ENCODE measurements at regions not wholly inside any gene's neighbourhood (a gene's known extent, or its start where the extent isn't known, plus 50 kb on each side); places are given as distances from the start of the nearest gene placed in this dataset.

- DNase-seq (ENCODE audit: low read depth): peak; percentile 21
These were observed 225.5 kb upstream of the ADAMTS5 start for GRCh38 chr21:27192281-27192949.

- peak; percentile 69 for DNase-seq (ENCODE audit: low read depth)
These were observed 223.7 kb upstream of the ADAMTS5 start for GRCh38 chr21:27190601-27191000.

GRCh38 chr21:27189870-27190269, 223.0 kb upstream of the ADAMTS5 start:
- DNase-seq (ENCODE audit: low read depth): no peak

GRCh38 chr21:27173053-27173452, 206.2 kb upstream of the ADAMTS5 start:
- DNase-seq (ENCODE audit: low read depth): peak; percentile 79

GRCh38 chr21:27171707-27172106, 204.8 kb upstream of the ADAMTS5 start:
- peak; percentile 78 for DNase-seq (ENCODE audit: low read depth)

- DNase-seq (ENCODE audit: low read depth): no peak
These were observed 201.2 kb upstream of the ADAMTS5 start for GRCh38 chr21:27168084-27168483.

GRCh38 chr21:27164208-27165177, 197.6 kb upstream of the ADAMTS5 start:
- DNase-seq (ENCODE audit: low read depth): no peak

- DNase-seq (ENCODE audit: low read depth): no peak
These were observed 192.1 kb upstream of the ADAMTS5 start for GRCh38 chr21:27158967-27159366.

GRCh38 chr21:27157097-27157496, 190.2 kb upstream of the ADAMTS5 start:
- DNase-seq (ENCODE audit: low read depth): peak; percentile 18

GRCh38 chr21:27156666-27157065, 189.8 kb upstream of the ADAMTS5 start:
- no peak for DNase-seq (ENCODE audit: low read depth)

GRCh38 chr21:27155130-27155500, 188.2 kb upstream of the ADAMTS5 start:
- DNase-seq (ENCODE audit: low read depth): no peak

GRCh38 chr21:27154451-27155129, 187.7 kb upstream of the ADAMTS5 start:
- DNase-seq (ENCODE audit: low read depth): no peak

GRCh38 chr21:27152996-27153395, 186.1 kb upstream of the ADAMTS5 start:
- no peak for DNase-seq (ENCODE audit: low read depth)

GRCh38 chr21:27149034-27149433, 182.1 kb upstream of the ADAMTS5 start:
- peak; percentile 49 for DNase-seq (ENCODE audit: low read depth)

GRCh38 chr21:27146268-27146667, 179.4 kb upstream of the ADAMTS5 start:
- DNase-seq (ENCODE audit: low read depth): no peak

GRCh38 chr21:27145134-27145798, 178.4 kb upstream of the ADAMTS5 start:
- DNase-seq (ENCODE audit: low read depth): no peak

- no peak for DNase-seq (ENCODE audit: low read depth)
These were observed 176.6 kb upstream of the ADAMTS5 start for GRCh38 chr21:27143476-27143875.

GRCh38 chr21:27139526-27139925, 172.6 kb upstream of the ADAMTS5 start:
- no peak for DNase-seq (ENCODE audit: low read depth)

GRCh38 chr21:27134516-27134915, 167.6 kb upstream of the ADAMTS5 start:
- DNase-seq (ENCODE audit: low read depth): no peak

GRCh38 chr21:27132266-27132665, 165.4 kb upstream of the ADAMTS5 start:
- DNase-seq (ENCODE audit: low read depth): no peak

GRCh38 chr21:27130154-27130553, 163.3 kb upstream of the ADAMTS5 start:
- no peak for DNase-seq (ENCODE audit: low read depth)

GRCh38 chr21:27129694-27130093, 162.8 kb upstream of the ADAMTS5 start:
- DNase-seq (ENCODE audit: low read depth): no peak

Data from stromal cell of bone marrow (primary cell).